ENCODE measurements at regions not wholly inside any gene's neighbourhood (a gene's known extent, or its start where the extent isn't known, plus 50 kb on each side); places are given as distances from the start of the nearest gene placed in this dataset.

DNA sequence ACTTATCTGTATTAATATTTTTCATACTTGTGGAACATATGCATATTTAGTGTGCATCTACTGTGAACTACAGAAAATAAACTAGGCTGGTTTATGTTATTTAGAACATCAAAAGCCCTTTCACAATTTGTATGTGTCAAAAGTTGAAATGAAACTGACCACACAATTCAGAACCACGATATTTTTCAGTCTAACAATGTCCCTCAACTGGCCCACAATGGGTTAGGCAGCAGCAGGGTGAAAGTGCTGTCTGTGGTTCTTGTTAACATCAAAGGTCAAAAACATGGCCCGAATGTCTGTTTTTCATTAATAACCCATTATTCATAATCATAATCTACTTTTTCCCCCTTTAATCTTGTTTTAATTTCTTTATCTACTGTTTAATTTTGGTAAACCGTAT, 559.9 kb upstream of the ATP2B1 start:
- no peaks in the 10 kb centered on the region for H3K4me1 Mint-ChIP-seq (ENCODE audit: low read depth)
- H3K27ac Mint-ChIP-seq, result no peak overlapping the region
- H3K9me3 Mint-ChIP-seq, result no peaks in the 10 kb centered on the region
- H3K4me3 Mint-ChIP-seq, result no peak overlapping the region
- H3K36me3 Mint-ChIP-seq (ENCODE audit: low read depth), result no peaks in the 10 kb centered on the region
- no peaks in the 10 kb centered on the region; the same call in 1 of the 2 replicates for H3K27me3 Mint-ChIP-seq (ENCODE audit: insufficient read depth)
- TF ChIP-seq, protein P1, sequence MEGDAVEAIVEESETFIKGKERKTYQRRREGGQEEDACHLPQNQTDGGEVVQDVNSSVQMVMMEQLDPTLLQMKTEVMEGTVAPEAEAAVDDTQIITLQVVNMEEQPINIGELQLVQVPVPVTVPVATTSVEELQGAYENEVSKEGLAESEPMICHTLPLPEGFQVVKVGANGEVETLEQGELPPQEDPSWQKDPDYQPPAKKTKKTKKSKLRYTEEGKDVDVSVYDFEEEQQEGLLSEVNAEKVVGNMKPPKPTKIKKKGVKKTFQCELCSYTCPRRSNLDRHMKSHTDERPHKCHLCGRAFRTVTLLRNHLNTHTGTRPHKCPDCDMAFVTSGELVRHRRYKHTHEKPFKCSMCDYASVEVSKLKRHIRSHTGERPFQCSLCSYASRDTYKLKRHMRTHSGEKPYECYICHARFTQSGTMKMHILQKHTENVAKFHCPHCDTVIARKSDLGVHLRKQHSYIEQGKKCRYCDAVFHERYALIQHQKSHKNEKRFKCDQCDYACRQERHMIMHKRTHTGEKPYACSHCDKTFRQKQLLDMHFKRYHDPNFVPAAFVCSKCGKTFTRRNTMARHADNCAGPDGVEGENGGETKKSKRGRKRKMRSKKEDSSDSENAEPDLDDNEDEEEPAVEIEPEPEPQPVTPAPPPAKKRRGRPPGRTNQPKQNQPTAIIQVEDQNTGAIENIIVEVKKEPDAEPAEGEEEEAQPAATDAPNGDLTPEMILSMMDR (IDR thresholded peaks at IDR 0.05), result no peak
- DNase-seq, result no peak

DNA sequence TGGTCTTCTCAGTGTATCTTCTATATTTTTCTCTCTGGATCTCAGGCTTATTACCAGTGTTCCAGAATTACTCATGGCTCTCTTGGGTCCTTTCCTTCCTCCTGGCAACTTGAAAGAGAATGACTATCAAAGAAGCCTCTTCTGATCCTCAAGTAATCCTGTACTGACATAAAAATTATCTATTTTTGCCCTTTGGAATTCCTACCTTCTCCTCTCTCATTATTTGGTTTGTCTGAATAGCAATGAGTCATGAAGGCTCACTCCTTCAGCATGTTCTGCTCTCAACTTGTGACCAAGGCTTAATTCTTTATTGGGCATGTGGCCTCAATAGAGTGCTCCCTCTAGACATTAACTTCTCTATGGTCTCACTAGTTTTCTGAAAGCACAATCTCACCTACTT, 553.6 kb upstream of the ATP2B1 start:
- no peak overlapping the region for H3K4me3 Mint-ChIP-seq
- peak; percentile 43 for DNase-seq
- H3K9me3 Mint-ChIP-seq, result no peaks in the 10 kb centered on the region
- TF ChIP-seq, protein P1 (IDR thresholded peaks at IDR 0.05), result no peak
- H3K27me3 Mint-ChIP-seq (ENCODE audit: insufficient read depth), result 0 out of 2 replicates have a peak, but pooled peaks cover 1% of the 10 kb centered on the region
- peaks cover 26% of the 10 kb centered on the region for H3K4me1 Mint-ChIP-seq (ENCODE audit: low read depth)
- H3K27ac Mint-ChIP-seq, result peak overlapping the region; percentile 0; the same call in 1 of the 2 replicates
- H3K36me3 Mint-ChIP-seq (ENCODE audit: low read depth), result no peaks in the 10 kb centered on the region

DNA sequence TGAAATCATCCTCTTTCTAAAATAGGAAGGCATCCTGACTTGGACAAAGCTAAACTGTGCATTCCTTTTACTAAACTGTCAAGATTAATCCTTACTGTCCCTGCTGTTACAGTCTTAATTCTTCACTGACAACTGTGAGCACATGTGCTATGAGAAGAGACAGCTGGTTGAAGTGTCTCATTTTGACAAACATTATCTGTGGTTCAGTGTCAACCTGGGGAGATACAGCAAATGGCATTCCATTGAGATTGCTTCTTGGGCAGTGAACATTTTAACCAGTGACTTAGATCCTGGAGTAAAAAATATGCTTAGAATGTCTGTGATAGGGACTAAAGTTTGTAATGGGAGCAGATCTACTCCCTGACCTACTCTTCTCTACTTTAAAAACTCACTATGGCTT, 552.6 kb upstream of the ATP2B1 start:
- TF ChIP-seq, protein P1 (IDR thresholded peaks at IDR 0.05), result no peak
- Mint-ChIP-seq H3K27me3 (ENCODE audit: insufficient read depth) (0 out of 2 replicates have a peak, but pooled peaks cover 1% of the 10 kb centered on the region), H3K4me1 (ENCODE audit: low read depth) (peaks cover 26% of the 10 kb centered on the region), H3K36me3 (ENCODE audit: low read depth) (no peaks in the 10 kb centered on the region), H3K9me3 (no peaks in the 10 kb centered on the region), H3K27ac (peak overlapping the region; percentile 7; the same call in 1 of the 2 replicates), H3K4me3 (no peak overlapping the region)
- DNase-seq, result peak; percentile 5

DNA sequence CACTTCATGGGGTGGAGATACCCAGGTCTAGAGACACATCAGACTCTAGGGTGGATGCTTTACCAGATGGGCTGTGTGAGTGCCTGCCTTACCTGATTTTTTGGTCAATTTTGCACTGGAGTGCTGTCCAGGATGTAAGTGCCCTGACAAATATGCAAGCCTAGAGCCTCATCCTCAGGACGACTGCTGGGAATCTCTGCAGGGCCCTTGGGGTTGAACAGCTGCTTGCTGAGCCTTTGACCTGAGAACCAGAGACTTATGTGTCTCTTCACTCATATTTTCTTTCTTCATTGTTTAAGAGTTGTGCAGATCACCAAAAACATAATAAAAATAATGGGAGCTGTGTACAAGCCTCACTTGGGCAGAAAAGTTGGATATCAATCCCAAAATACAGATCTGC, 551.5 kb upstream of the ATP2B1 start:
- no peak for DNase-seq
- no peak overlapping the region for H3K4me3 Mint-ChIP-seq
- no peak overlapping the region for H3K27ac Mint-ChIP-seq
- TF ChIP-seq, protein P1 (IDR thresholded peaks at IDR 0.05), result no peak
- H3K9me3 Mint-ChIP-seq, result no peaks in the 10 kb centered on the region
- 0 out of 2 replicates have a peak, but pooled peaks cover 1% of the 10 kb centered on the region for H3K27me3 Mint-ChIP-seq (ENCODE audit: insufficient read depth)
- no peaks in the 10 kb centered on the region for H3K36me3 Mint-ChIP-seq (ENCODE audit: low read depth)
- H3K4me1 Mint-ChIP-seq (ENCODE audit: low read depth), result peaks cover 26% of the 10 kb centered on the region

DNA sequence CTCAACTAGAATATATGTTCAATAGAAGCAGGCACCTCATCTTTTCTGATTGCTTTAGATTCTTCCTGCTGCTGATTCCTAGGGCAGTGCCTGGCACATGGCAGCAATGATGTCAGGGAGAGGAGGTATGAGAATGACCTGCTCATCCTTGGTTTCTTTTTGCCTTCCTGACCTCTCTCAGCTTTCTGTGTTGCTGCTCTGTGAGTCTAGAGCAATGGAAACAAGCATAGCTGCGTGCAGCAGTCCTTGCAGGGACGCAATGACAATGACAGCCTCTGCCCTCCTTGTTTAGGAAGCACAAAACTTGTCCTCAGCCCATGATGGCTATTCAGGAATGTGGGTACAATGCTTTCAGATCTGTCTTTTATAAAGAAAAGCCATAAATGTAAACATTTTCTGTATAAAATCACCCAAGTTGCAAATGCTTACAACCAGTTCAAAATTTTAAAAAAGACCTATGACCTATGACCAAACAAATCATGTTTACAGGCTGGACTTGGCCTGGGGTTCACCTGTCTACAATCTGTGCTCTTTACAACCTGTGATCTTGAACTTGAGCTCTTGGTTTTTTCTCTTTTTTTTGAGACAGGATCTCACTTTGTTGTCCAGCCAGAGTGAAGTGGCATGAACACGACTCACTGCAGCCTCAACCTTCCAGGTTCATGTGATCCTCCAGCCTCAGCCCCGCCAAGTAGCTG, 549.4 kb upstream of the ATP2B1 start:
- TF ChIP-seq, protein P1 (IDR thresholded peaks at IDR 0.05), result no peak
- Mint-ChIP-seq H3K27ac (no peak overlapping the region), H3K36me3 (ENCODE audit: low read depth) (no peaks in the 10 kb centered on the region), H3K4me1 (ENCODE audit: low read depth) (peaks cover 39% of the 10 kb centered on the region), H3K4me3 (no peak overlapping the region), H3K27me3 (ENCODE audit: insufficient read depth) (0 out of 2 replicates have a peak, but pooled peaks cover 1% of the 10 kb centered on the region), H3K9me3 (no peaks in the 10 kb centered on the region)
- DNase-seq, result no peak
